GM12878 (cell line): ENCODE measurements at regions not wholly inside any gene's neighbourhood (a gene's known extent, or its start where the extent isn't known, plus 50 kb on each side); places are given as distances from the start of the nearest gene placed in this dataset.

Source experiments
- ATAC-seq: fragments of 200-7000 bp; cut with Tn5 transposase; 3 replicates; pipeline ENCODE4 v1.9.1; 2020; ENCODE audit warnings: mild to moderate bottlenecking, moderate library complexity
- BruUV-seq: library from RNA; stranded (reverse); fragments of 400-500 nt; replicated peaks from 2 replicates; lab custom pipeline; 2021; lab: Mats Ljungman, UMichigan
- CTCF ChIA-PET: fragments of 300-600 bp; sonication (Branson Sonifier 250); formaldehyde crosslinking; extraction: SDS; loops from one replicate; lab custom pipeline; 2021; ENCODE audit warnings: inconsistent platforms; lab: Yijun Ruan, JAX
- POLR2A ChIA-PET: fragments of 350-600 bp; formaldehyde crosslinking; extraction: SDS; loops from one replicate; lab custom pipeline; 2021; ENCODE audit warnings: inconsistent platforms; lab: Charles Lee
- RAD21 ChIA-PET: fragments of 300-600 bp; sonication (Branson Sonifier 250); formaldehyde crosslinking; loops from one replicate; lab custom pipeline; 2023; ENCODE audit warnings: antibody characterized with exemption; ENCODE audit not compliant: unreplicated experiment; lab: Charles Lee
- SMC1A ChIA-PET: fragments of 300-600 bp; sonication (Branson Sonifier 250); formaldehyde crosslinking; loops from one replicate; lab custom pipeline; 2023; ENCODE audit not compliant: unreplicated experiment, uncharacterized antibody; lab: Charles Lee
- DNase-seq: peaks from one replicate; pipeline ENCODE4 v3.0.0-alpha.2; 2011; ENCODE audit warnings: low read depth, low spot score
- FAIRE-seq: peaks from 3 replicates; lab custom pipeline; 2011; peaks lifted over from hg19 to GRCh38; lab: Jason Lieb, UNC
- H2AFZ ChIP-seq: 2 replicates; pipeline ENCODE4 v1.6.0; 2011; ENCODE audit warnings: low read depth, low read length, control low read depth; ENCODE audit not compliant: control insufficient read depth
- H3K27ac ChIP-seq: 2 replicates; pipeline ENCODE4 v1.5.1; 2011; ENCODE audit warnings: control low read depth; ENCODE audit not compliant: control insufficient read depth, insufficient read depth
- H3K27me3 ChIP-seq, 2 experiments: replicated peaks in 1 of 2; 2 replicates each; pipeline versions ENCODE4 v1.6.0 to v1.6.1; 2011; ENCODE audit warnings: low read length in 1 of 2; ENCODE audit not compliant: control insufficient read depth in 2 of 2, insufficient read depth in 2 of 2
- H3K36me3 ChIP-seq, 2 experiments: 2 replicates each; pipeline ENCODE4 v1.5.1; 2011; ENCODE audit warnings: low read length in 1 of 2; ENCODE audit not compliant: control insufficient read depth in 2 of 2, insufficient read depth in 2 of 2
- H3K4me1 ChIP-seq: 2 replicates; pipeline ENCODE4 v1.6.1; 2011; ENCODE audit warnings: mild to moderate bottlenecking, low read length, moderate library complexity, mixed read lengths; ENCODE audit not compliant: control insufficient read depth, insufficient read depth
- H3K4me2 ChIP-seq: 2 replicates; pipeline ENCODE4 v1.6.0; 2011; ENCODE audit warnings: control low read depth; ENCODE audit not compliant: control insufficient read depth, insufficient read depth
- H3K4me3 ChIP-seq: fragments of 200-600 bp; sonication (generic); 2 replicates; pipeline ENCODE4 v1.5.1; 2016
- H3K79me2 ChIP-seq: 2 replicates; pipeline ENCODE4 v1.6.0; 2011; ENCODE audit warnings: low read length; ENCODE audit not compliant: control insufficient read depth, insufficient read depth
- H3K9ac ChIP-seq: 2 replicates; pipeline ENCODE4 v1.8.0; 2011; ENCODE audit warnings: low read length, control low read depth, mixed read lengths; ENCODE audit not compliant: control insufficient read depth, insufficient read depth
- H3K9me3 ChIP-seq: replicated peaks from 3 replicates; pipeline ENCODE4 v1.5.1; 2011; ENCODE audit warnings: mild to moderate bottlenecking, low read length; ENCODE audit not compliant: control insufficient read depth, insufficient read depth
- H4K20me1 ChIP-seq: 2 replicates; pipeline ENCODE4 v1.6.0; 2011; ENCODE audit not compliant: control insufficient read depth, insufficient read depth
- ATF2 ChIP-seq: IDR thresholded peaks from 2 replicates; pipeline ENCODE4 v1.6.1; 2012; ENCODE audit warnings: low read length, inconsistent platforms
- CEBPB ChIP-seq, 2 experiments: fragments of 150-350 bp in 1 of 2; IDR thresholded peaks; 2 replicates each; pipeline ENCODE4 v1.6.1; 2012 to 2014; ENCODE audit warnings: low read depth in 2 of 2, low read length in 2 of 2, borderline replicate concordance in 1 of 2, inconsistent platforms in 1 of 2
- FOXM1 ChIP-seq: IDR thresholded peaks from 2 replicates; pipeline ENCODE4 v1.6.1; 2012; ENCODE audit warnings: low read depth, mild to moderate bottlenecking, inconsistent platforms, low read length, moderate library complexity
- GABPA ChIP-seq: IDR thresholded peaks from 2 replicates; pipeline ENCODE4 v1.6.1; 2014; ENCODE audit warnings: antibody characterized with exemption, low read depth, mild to moderate bottlenecking, inconsistent platforms
- HDAC2 ChIP-seq: fragments of 200-600 bp; sonication (generic); IDR thresholded peaks from 2 replicates; pipeline ENCODE4 v1.6.1; 2017
- PKNOX1 ChIP-seq: fragments of 450-650 bp; IDR thresholded peaks from 2 replicates; pipeline ENCODE4 v1.6.1; 2016; ENCODE audit warnings: mild to moderate bottlenecking
- PML ChIP-seq: IDR thresholded peaks from 2 replicates; pipeline ENCODE4 v1.6.1; 2012; ENCODE audit warnings: low read length, inconsistent platforms
- RAD51 ChIP-seq: fragments of 450-650 bp; IDR thresholded peaks from 2 replicates; pipeline ENCODE4 v1.6.1; 2016; ENCODE audit warnings: moderate library complexity, mild to moderate bottlenecking, inconsistent platforms
- RBBP5 ChIP-seq: fragments of 200-600 bp; sonication (generic); conservative IDR thresholded peaks from 2 replicates; pipeline ENCODE4 v1.6.1; 2016
- STAT1 ChIP-seq: fragments of 450-650 bp; conservative IDR thresholded peaks from 2 replicates; pipeline ENCODE4 v1.6.1; 2014; ENCODE audit warnings: antibody characterized with exemption, mild to moderate bottlenecking
- TCF12 ChIP-seq: IDR thresholded peaks from 2 replicates; pipeline ENCODE4 v1.6.1; 2011; ENCODE audit warnings: low read depth, mild to moderate bottlenecking, low read length
- WRNIP1 ChIP-seq: IDR thresholded peaks from 2 replicates; pipeline ENCODE4 v1.6.1; 2011; ENCODE audit warnings: low read depth, low read length, improper control_type of control experiment, borderline replicate concordance
- ZNF217 ChIP-seq: fragments of 450-650 bp; IDR thresholded peaks from 2 replicates; pipeline ENCODE4 v1.6.1; 2017; ENCODE audit warnings: antibody characterized with exemption, mild to moderate bottlenecking
- ZNF274 ChIP-seq: IDR thresholded peaks from one replicate; pipeline ENCODE4 v1.8.0; 2011; ENCODE audit not compliant: insufficient read length, insufficient read depth
- ZNF384 ChIP-seq: IDR thresholded peaks from 2 replicates; pipeline ENCODE4 v1.6.1; 2012; ENCODE audit warnings: low read depth, mild to moderate bottlenecking, low read length, improper control_type of control experiment, borderline replicate concordance
- WGBS: methylation state at CpG from one replicate; pipeline ENCODE4 v1.1.6; 2016; ENCODE audit warnings: low lambda C conversion rate; ENCODE audit not compliant: insufficient replicate concordance, insufficient coverage; ENCODE audit errors: missing lambda C conversion rate; 5-methylcytosine and 5-hydroxymethylcytosine counted together
- in situ Hi-C: fragments of 300-500 bp; cut with MboI; formaldehyde crosslinking; loops from 9 replicates; pipeline ENCODE4 v1.14.3; 2018; ENCODE audit warnings: mixed read lengths
- intact Hi-C: fragments of 100-400 bp; cut with micrococcal nuclease; formaldehyde crosslinking; loops from one replicate; pipeline ENCODE4 v1.14.2; 2022; ENCODE audit not compliant: unreplicated experiment
- TF ChIP-seq, protein P1 (sequence below): IDR thresholded peaks from 2 replicates; pipeline ENCODE4 v1.6.1; 2012; ENCODE audit warnings: mild to moderate bottlenecking, low read depth, low read length
- TF ChIP-seq, protein P2 (sequence below): fragments of 450-650 bp; IDR thresholded peaks from 2 replicates; pipeline ENCODE4 v1.6.1; 2016; ENCODE audit warnings: mild to moderate bottlenecking, moderate library complexity, borderline replicate concordance

GRCh38 chr1:47571952-47572351 is 134.1 kb downstream of the FOXD2 start:
- ATAC-seq, result no peak
- in situ Hi-C loops (no loop called here), intact Hi-C loops (no loop called here)
- CTCF ChIA-PET, result no interaction called here
- Histone ChIP-seq H3K9ac (no peak overlapping the region), H3K27me3 (no peaks in the 10 kb centered on the region; a peak in 1 of 4 replicates), H3K36me3 (no peaks in the 10 kb centered on the region), H3K27ac (no peak overlapping the region), H3K9me3 (no peaks in the 10 kb centered on the region), H3K4me3 (no peak overlapping the region), H4K20me1 (no peaks in the 10 kb centered on the region), H3K79me2 (no peaks in the 10 kb centered on the region), H2AFZ (no peak overlapping the region), H3K4me2 (no peak overlapping the region), H3K4me1 (no peaks in the 10 kb centered on the region)
- WGBS, result 73% methylated on average over 2 of the region's 2 CpGs
- DNase-seq, result no peak
- RAD21 ChIA-PET, result no interaction called here
- POLR2A ChIA-PET, result no interaction called here
- FAIRE-seq, result no peak
- no TSS peak for BruUV-seq
- SMC1A ChIA-PET, result no interaction called here
- TF ChIP-seq STAT1 (no peak), ZNF217 (no peak), RBBP5 (no peak), CEBPB (IDR thresholded peaks at IDR 0.05; ENCODE audit: borderline replicate concordance in 1 of 2, low read depth in 2 of 2, low read length in 2 of 2) (no peak), GABPA (no peak), ATF2 (no peak), TCF12 (no peak), ZNF384 (no peak), PKNOX1 (no peak), RAD51 (no peak), PML (no peak), WRNIP1 (no peak), FOXM1 (no peak), HDAC2 (no peak), ZNF274 (no peak)
- TF ChIP-seq, protein P1, sequence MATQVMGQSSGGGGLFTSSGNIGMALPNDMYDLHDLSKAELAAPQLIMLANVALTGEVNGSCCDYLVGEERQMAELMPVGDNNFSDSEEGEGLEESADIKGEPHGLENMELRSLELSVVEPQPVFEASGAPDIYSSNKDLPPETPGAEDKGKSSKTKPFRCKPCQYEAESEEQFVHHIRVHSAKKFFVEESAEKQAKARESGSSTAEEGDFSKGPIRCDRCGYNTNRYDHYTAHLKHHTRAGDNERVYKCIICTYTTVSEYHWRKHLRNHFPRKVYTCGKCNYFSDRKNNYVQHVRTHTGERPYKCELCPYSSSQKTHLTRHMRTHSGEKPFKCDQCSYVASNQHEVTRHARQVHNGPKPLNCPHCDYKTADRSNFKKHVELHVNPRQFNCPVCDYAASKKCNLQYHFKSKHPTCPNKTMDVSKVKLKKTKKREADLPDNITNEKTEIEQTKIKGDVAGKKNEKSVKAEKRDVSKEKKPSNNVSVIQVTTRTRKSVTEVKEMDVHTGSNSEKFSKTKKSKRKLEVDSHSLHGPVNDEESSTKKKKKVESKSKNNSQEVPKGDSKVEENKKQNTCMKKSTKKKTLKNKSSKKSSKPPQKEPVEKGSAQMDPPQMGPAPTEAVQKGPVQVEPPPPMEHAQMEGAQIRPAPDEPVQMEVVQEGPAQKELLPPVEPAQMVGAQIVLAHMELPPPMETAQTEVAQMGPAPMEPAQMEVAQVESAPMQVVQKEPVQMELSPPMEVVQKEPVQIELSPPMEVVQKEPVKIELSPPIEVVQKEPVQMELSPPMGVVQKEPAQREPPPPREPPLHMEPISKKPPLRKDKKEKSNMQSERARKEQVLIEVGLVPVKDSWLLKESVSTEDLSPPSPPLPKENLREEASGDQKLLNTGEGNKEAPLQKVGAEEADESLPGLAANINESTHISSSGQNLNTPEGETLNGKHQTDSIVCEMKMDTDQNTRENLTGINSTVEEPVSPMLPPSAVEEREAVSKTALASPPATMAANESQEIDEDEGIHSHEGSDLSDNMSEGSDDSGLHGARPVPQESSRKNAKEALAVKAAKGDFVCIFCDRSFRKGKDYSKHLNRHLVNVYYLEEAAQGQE, result no peak
- TF ChIP-seq, protein P2, sequence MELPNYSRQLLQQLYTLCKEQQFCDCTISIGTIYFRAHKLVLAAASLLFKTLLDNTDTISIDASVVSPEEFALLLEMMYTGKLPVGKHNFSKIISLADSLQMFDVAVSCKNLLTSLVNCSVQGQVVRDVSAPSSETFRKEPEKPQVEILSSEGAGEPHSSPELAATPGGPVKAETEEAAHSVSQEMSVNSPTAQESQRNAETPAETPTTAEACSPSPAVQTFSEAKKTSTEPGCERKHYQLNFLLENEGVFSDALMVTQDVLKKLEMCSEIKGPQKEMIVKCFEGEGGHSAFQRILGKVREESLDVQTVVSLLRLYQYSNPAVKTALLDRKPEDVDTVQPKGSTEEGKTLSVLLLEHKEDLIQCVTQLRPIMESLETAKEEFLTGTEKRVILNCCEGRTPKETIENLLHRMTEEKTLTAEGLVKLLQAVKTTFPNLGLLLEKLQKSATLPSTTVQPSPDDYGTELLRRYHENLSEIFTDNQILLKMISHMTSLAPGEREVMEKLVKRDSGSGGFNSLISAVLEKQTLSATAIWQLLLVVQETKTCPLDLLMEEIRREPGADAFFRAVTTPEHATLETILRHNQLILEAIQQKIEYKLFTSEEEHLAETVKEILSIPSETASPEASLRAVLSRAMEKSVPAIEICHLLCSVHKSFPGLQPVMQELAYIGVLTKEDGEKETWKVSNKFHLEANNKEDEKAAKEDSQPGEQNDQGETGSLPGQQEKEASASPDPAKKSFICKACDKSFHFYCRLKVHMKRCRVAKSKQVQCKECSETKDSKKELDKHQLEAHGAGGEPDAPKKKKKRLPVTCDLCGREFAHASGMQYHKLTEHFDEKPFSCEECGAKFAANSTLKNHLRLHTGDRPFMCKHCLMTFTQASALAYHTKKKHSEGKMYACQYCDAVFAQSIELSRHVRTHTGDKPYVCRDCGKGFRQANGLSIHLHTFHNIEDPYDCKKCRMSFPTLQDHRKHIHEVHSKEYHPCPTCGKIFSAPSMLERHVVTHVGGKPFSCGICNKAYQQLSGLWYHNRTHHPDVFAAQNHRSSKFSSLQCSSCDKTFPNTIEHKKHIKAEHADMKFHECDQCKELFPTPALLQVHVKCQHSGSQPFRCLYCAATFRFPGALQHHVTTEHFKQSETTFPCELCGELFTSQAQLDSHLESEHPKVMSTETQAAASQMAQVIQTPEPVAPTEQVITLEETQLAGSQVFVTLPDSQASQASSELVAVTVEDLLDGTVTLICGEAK, result no peak
